Endodermal cell (in vitro differentiated cells): ENCODE measurements at regions not wholly inside any gene's neighbourhood (a gene's known extent, or its start where the extent isn't known, plus 50 kb on each side); places are given as distances from the start of the nearest gene placed in this dataset.

ENCODE experiments used
- DNase-seq: peaks from one replicate; pipeline ENCODE4 v3.0.0-alpha.2; 2017
- H3K27ac ChIP-seq: 2 replicates; pipeline ENCODE4 v1.5.1; 2013; ENCODE audit warnings: mild to moderate bottlenecking, low read depth, low read length, moderate library complexity
- H3K27me3 ChIP-seq: 2 replicates; pipeline ENCODE4 v1.6.1; 2013; ENCODE audit warnings: mild to moderate bottlenecking, low read length, moderate library complexity; ENCODE audit not compliant: insufficient read depth, control insufficient read depth, poor library complexity, severe bottlenecking
- H3K36me3 ChIP-seq: 2 replicates; pipeline ENCODE4 v1.7.0; 2013; ENCODE audit warnings: mild to moderate bottlenecking, low read length, moderate library complexity; ENCODE audit not compliant: control insufficient read depth, insufficient read depth
- H3K4me1 ChIP-seq: one replicate; pipeline ENCODE4 v1.7.0; 2013; ENCODE audit warnings: low read length; ENCODE audit not compliant: control insufficient read depth, insufficient read depth
- H3K4me3 ChIP-seq: 2 replicates; pipeline ENCODE4 v1.5.1; 2013; ENCODE audit warnings: mild to moderate bottlenecking, low read length, moderate library complexity
- H3K9ac ChIP-seq: 2 replicates; pipeline ENCODE4 v1.6.1; 2013; ENCODE audit warnings: mild to moderate bottlenecking, low read length, moderate library complexity; ENCODE audit not compliant: poor library complexity, severe bottlenecking; ENCODE audit errors: extremely low read depth
- H3K9me3 ChIP-seq: 2 replicates; pipeline ENCODE4 v1.6.1; 2013; ENCODE audit warnings: mild to moderate bottlenecking, low read length, moderate library complexity; ENCODE audit not compliant: control insufficient read depth
- H3K27ac Mint-ChIP-seq: 2 replicates; pipeline ENCODE4 v1.8.0; 2020; ENCODE audit warnings: mixed read lengths
- H3K27me3 Mint-ChIP-seq: 2 replicates; pipeline ENCODE4 v1.8.0; 2021; ENCODE audit warnings: mild to moderate bottlenecking, mixed read lengths; ENCODE audit not compliant: insufficient read depth
- H3K36me3 Mint-ChIP-seq: 2 replicates; pipeline ENCODE4 v1.8.0; 2020; ENCODE audit warnings: low read depth, mixed read lengths
- H3K4me1 Mint-ChIP-seq: 2 replicates; pipeline ENCODE4 v1.8.0; 2020; ENCODE audit warnings: mixed read lengths
- H3K4me3 Mint-ChIP-seq: 2 replicates; pipeline ENCODE4 v1.8.0; 2020; ENCODE audit warnings: mild to moderate bottlenecking, moderate library complexity, mixed read lengths
- H3K9me3 Mint-ChIP-seq: 2 replicates; pipeline ENCODE4 v1.8.0; 2020; ENCODE audit warnings: mild to moderate bottlenecking, mixed read lengths
- WGBS, 2 experiments: methylation state at CpG; one replicate each; pipeline versions ENCODE4 v1.1.5 to v1.1.7; 2013; ENCODE audit warnings: missing lambda C conversion rate in 2 of 2, mixed read lengths in 1 of 2; ENCODE audit not compliant: insufficient coverage in 1 of 2, insufficient read length in 1 of 2; 5-methylcytosine and 5-hydroxymethylcytosine counted together
- TF ChIP-seq, protein P1 (sequence below): fragments of 200-600 bp; sonication (generic); conservative IDR thresholded peaks from 2 replicates; pipeline ENCODE4 v1.5.0; 2021; ENCODE audit warnings: antibody characterized with exemption, mild to moderate bottlenecking

DNA sequence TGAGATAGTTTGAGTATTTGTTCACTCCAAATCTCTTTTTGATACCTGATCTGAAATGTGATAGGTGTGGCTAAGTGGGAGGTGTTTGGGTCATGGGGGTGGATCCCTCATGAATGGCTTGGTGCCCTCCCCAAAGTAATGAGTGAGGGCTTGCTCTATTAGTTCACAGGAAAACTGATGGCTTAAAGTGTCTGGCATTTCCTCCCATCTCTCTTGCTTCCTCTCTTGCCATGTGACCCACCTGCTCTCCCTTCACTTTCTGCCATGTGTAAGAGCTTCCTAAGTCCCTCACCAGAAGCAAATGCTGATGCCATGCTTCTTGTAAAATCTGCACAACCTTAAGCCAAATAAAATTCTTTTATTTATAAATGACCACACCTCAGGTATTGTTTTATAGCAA is 61.1 kb downstream of the MAD2L1 start:
- H3K9me3 Mint-ChIP-seq: peaks cover 38% of the 10 kb centered on the region
- Histone ChIP-seq H3K9ac (no peak overlapping the region), H3K27ac (no peak overlapping the region), H3K27me3 (no peaks in the 10 kb centered on the region), H3K4me3 (no peak overlapping the region), H3K36me3 (no peaks in the 10 kb centered on the region), H3K9me3 (peaks cover 6% of the 10 kb centered on the region), H3K4me1 (no peaks in the 10 kb centered on the region)
- no peak overlapping the region for H3K27ac Mint-ChIP-seq
- H3K4me3 Mint-ChIP-seq: no peak overlapping the region
- H3K4me1 Mint-ChIP-seq: peaks cover 27% of the 10 kb centered on the region
- peaks cover 27% of the 10 kb centered on the region for H3K27me3 Mint-ChIP-seq
- H3K36me3 Mint-ChIP-seq: peaks cover 30% of the 10 kb centered on the region
- DNase-seq: no peak
- TF ChIP-seq, protein P1, sequence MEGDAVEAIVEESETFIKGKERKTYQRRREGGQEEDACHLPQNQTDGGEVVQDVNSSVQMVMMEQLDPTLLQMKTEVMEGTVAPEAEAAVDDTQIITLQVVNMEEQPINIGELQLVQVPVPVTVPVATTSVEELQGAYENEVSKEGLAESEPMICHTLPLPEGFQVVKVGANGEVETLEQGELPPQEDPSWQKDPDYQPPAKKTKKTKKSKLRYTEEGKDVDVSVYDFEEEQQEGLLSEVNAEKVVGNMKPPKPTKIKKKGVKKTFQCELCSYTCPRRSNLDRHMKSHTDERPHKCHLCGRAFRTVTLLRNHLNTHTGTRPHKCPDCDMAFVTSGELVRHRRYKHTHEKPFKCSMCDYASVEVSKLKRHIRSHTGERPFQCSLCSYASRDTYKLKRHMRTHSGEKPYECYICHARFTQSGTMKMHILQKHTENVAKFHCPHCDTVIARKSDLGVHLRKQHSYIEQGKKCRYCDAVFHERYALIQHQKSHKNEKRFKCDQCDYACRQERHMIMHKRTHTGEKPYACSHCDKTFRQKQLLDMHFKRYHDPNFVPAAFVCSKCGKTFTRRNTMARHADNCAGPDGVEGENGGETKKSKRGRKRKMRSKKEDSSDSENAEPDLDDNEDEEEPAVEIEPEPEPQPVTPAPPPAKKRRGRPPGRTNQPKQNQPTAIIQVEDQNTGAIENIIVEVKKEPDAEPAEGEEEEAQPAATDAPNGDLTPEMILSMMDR: no peak

DNA sequence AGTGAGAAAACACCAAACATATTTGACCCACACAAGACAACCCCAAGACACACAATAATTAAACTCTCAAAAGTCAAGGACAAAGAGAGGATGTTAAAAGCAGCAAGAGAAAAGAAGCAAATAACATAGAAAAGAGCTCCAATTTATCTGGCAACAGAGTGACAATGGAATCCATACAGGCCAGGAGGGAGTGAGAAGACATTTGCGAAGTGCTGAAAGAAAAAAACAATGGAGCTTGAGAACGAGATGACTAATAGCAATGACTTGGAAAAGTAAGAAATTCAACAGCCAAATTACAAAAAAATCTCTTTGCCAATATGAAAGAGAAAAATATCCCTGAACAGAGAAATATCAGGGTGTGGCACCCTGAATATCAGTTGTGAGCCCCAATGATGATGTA is 61.6 kb downstream of the MAD2L1 start:
- H3K4me3 ChIP-seq: no peak overlapping the region
- TF ChIP-seq, protein P1: no peak
- no peak overlapping the region for H3K9ac ChIP-seq
- DNase-seq: no peak
- H3K27me3 ChIP-seq: no peaks in the 10 kb centered on the region
- Mint-ChIP-seq H3K36me3 (peaks cover 31% of the 10 kb centered on the region), H3K27me3 (peaks cover 27% of the 10 kb centered on the region), H3K4me1 (peaks cover 31% of the 10 kb centered on the region), H3K27ac (no peak overlapping the region), H3K4me3 (no peak overlapping the region), H3K9me3 (peaks cover 38% of the 10 kb centered on the region)
- 70 to 71% methylated on average over 2 of the region's 2 CpGs for WGBS, 2 experiments
- H3K27ac ChIP-seq: no peak overlapping the region
- no peaks in the 10 kb centered on the region for H3K36me3 ChIP-seq
- H3K4me1 ChIP-seq: no peaks in the 10 kb centered on the region
- H3K9me3 ChIP-seq: peaks cover 6% of the 10 kb centered on the region

DNA sequence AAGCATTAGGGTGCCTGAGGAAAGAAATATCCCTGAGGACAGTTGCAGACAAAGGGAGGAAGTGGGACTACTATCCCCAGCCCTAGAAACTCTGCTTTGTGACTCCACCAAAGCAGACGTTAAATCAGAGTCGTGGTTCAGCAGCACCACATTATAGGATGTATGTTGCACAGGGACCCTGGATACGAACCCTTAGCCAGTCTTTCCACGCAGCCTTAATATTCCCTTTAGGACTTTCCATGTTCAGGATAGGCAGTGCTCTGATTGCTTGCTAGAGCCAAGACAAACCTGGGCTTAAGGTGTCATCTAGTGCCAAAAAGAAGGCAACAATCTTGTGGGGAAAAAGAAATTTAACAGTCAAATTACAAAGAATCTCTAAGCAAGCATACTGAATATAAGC is 62.6 kb downstream of the MAD2L1 start:
- H3K9me3 ChIP-seq: peaks cover 6% of the 10 kb centered on the region
- H3K9me3 Mint-ChIP-seq: peaks cover 34% of the 10 kb centered on the region
- no peaks in the 10 kb centered on the region for H3K36me3 ChIP-seq
- H3K4me3 ChIP-seq: no peak overlapping the region
- H3K9ac ChIP-seq: no peak overlapping the region
- H3K4me1 ChIP-seq: no peaks in the 10 kb centered on the region
- H3K27me3 Mint-ChIP-seq: peaks cover 18% of the 10 kb centered on the region
- no peak for DNase-seq
- H3K27ac Mint-ChIP-seq: no peak overlapping the region
- H3K27ac ChIP-seq: no peak overlapping the region
- H3K27me3 ChIP-seq: no peaks in the 10 kb centered on the region
- WGBS, 2 experiments: 70 to 89% methylated on average over 4 of the region's 4 CpGs
- peaks cover 42% of the 10 kb centered on the region for H3K4me1 Mint-ChIP-seq
- TF ChIP-seq, protein P1: no peak
- H3K36me3 Mint-ChIP-seq: peaks cover 35% of the 10 kb centered on the region
- no peak overlapping the region for H3K4me3 Mint-ChIP-seq
